PC-9 (cell line): ENCODE measurements at regions not wholly inside any gene's neighbourhood (a gene's known extent, or its start where the extent isn't known, plus 50 kb on each side); places are given as distances from the start of the nearest gene placed in this dataset.

Experiments used
- BruUV-seq: library from RNA; stranded (reverse); fragments of 400-500 nt; replicated peaks from 2 replicates; lab custom pipeline; 2021; lab: Mats Ljungman, UMichigan
- CTCF ChIA-PET: fragments of 300-600 bp; sonication (Branson Sonifier 250); formaldehyde crosslinking; loops from one replicate; lab custom pipeline; 2022; ENCODE audit warnings: antibody characterized with exemption; lab: Charles Lee
- POLR2A ChIA-PET: fragments of 300-600 bp; sonication (Branson Sonifier 250); formaldehyde crosslinking; loops from one replicate; lab custom pipeline; 2022; ENCODE audit warnings: antibody characterized with exemption; ENCODE audit not compliant: unreplicated experiment; lab: Charles Lee
- DNase-seq, 2 experiments: peaks; one replicate each; pipeline versions ENCODE4 v3.0.0 to v3.0.0-alpha.2; 2015 to 2022; ENCODE audit warnings: mixed read lengths in 1 of 2
- H2AFZ ChIP-seq: fragments of 200-600 bp; sonication (generic); 2 replicates; pipeline ENCODE4 v1.8.1; 2017; ENCODE audit warnings: antibody characterized with exemption
- H3F3A ChIP-seq: fragments of 200-600 bp; sonication (generic); 2 replicates; pipeline ENCODE4 v1.8.1; 2017; ENCODE audit warnings: antibody characterized with exemption, mild to moderate bottlenecking, low read depth; ENCODE audit not compliant: insufficient read depth
- H3K27ac ChIP-seq: fragments of 200-600 bp; sonication (generic); 2 replicates; pipeline ENCODE4 v1.6.1; 2016; ENCODE audit warnings: mixed run types
- H3K27me3 ChIP-seq: fragments of 200-600 bp; sonication (generic); 2 replicates; pipeline ENCODE4 v1.6.1; 2016; ENCODE audit warnings: low read depth, mixed run types; ENCODE audit not compliant: insufficient read depth
- H3K36me3 ChIP-seq: fragments of 200-600 bp; sonication (generic); 2 replicates; pipeline ENCODE4 v1.6.1; 2016; ENCODE audit warnings: low read depth, mixed run types
- H3K4me1 ChIP-seq: fragments of 200-600 bp; sonication (generic); replicated peaks from 2 replicates; pipeline ENCODE4 v1.6.1; 2016; ENCODE audit warnings: mixed run types; ENCODE audit not compliant: insufficient read depth
- H3K4me2 ChIP-seq: fragments of 200-600 bp; sonication (generic); 2 replicates; pipeline ENCODE4 v1.6.1; 2017; ENCODE audit warnings: mixed run types
- H3K4me3 ChIP-seq: fragments of 200-600 bp; sonication (generic); 2 replicates; pipeline ENCODE4 v1.6.1; 2016; ENCODE audit warnings: mixed run types
- H3K79me2 ChIP-seq: fragments of 200-600 bp; sonication (generic); 2 replicates; pipeline ENCODE4 v1.6.1; 2017; ENCODE audit warnings: low read depth, mixed run types
- H3K9me2 ChIP-seq: fragments of 200-600 bp; sonication (generic); 2 replicates; pipeline ENCODE4 v1.8.1; 2017; ENCODE audit warnings: mild to moderate bottlenecking; ENCODE audit not compliant: insufficient read depth
- H3K9me3 ChIP-seq: fragments of 200-600 bp; sonication (generic); 2 replicates; pipeline ENCODE4 v1.8.1; 2016; ENCODE audit warnings: low read depth; ENCODE audit not compliant: insufficient read depth
- H4K20me1 ChIP-seq: fragments of 200-600 bp; sonication (generic); 2 replicates; pipeline ENCODE4 v1.8.1; 2017; ENCODE audit not compliant: insufficient read depth
- CTCF ChIP-seq: fragments of 200-600 bp; sonication (generic); conservative IDR thresholded peaks from 2 replicates; pipeline ENCODE4 v1.6.1; 2017; ENCODE audit warnings: mixed run types, antibody characterized with exemption, mild to moderate bottlenecking, moderate library complexity
- EZH2 ChIP-seq: fragments of 200-600 bp; sonication (generic); IDR thresholded peaks from 2 replicates; pipeline ENCODE4 v1.8.0; 2017; ENCODE audit warnings: antibody characterized with exemption, low read depth
- intact Hi-C: fragments of 100-400 bp; cut with micrococcal nuclease; formaldehyde crosslinking; loops from one replicate; pipeline ENCODE4 v1.10.0; 2022; ENCODE audit not compliant: unreplicated experiment

- Histone ChIP-seq H3K9me3 (no peaks in the 10 kb centered on the region), H3K36me3 (no peaks in the 10 kb centered on the region), H3F3A (no peaks in the 10 kb centered on the region), H3K4me2 (no peak overlapping the region), H3K27ac (no peak overlapping the region), H3K9me2 (no peaks in the 10 kb centered on the region), H2AFZ (no peak overlapping the region), H3K4me3 (no peak overlapping the region), H3K4me1 (no peaks in the 10 kb centered on the region), H3K27me3 (no peaks in the 10 kb centered on the region), H3K79me2 (no peaks in the 10 kb centered on the region), H4K20me1 (no peaks in the 10 kb centered on the region)
- BruUV-seq: no TSS peak
- intact Hi-C loops: no loop called here
- POLR2A ChIA-PET: no interaction called here
- CTCF ChIA-PET: no interaction called here
- TF ChIP-seq EZH2 (no peak), CTCF (no peak)
- no peak for DNase-seq
Measured at GRCh38 chr11:92791886-92792285, 177.6 kb upstream of the MTNR1B start.

- Histone ChIP-seq H3F3A (no peaks in the 10 kb centered on the region), H3K4me1 (no peaks in the 10 kb centered on the region), H3K9me2 (no peaks in the 10 kb centered on the region), H2AFZ (no peak overlapping the region), H3K79me2 (no peaks in the 10 kb centered on the region), H3K4me2 (no peak overlapping the region), H4K20me1 (no peaks in the 10 kb centered on the region), H3K4me3 (no peak overlapping the region), H3K27ac (no peak overlapping the region), H3K27me3 (no peaks in the 10 kb centered on the region), H3K36me3 (no peaks in the 10 kb centered on the region), H3K9me3 (no peaks in the 10 kb centered on the region)
- TF ChIP-seq EZH2 (no peak), CTCF (no peak)
- no TSS peak for BruUV-seq
- intact Hi-C loops: no loop called here
- ChIA-PET POLR2A (no interaction called here), CTCF (no interaction called here)
- no peak for DNase-seq
Measured at GRCh38 chr11:92793189-92793588, 176.3 kb upstream of the MTNR1B start.

- Histone ChIP-seq H3K4me2 (no peak overlapping the region), H3K9me2 (no peaks in the 10 kb centered on the region), H4K20me1 (no peaks in the 10 kb centered on the region), H3K4me3 (no peak overlapping the region), H3K27me3 (no peaks in the 10 kb centered on the region), H3K4me1 (no peaks in the 10 kb centered on the region), H2AFZ (no peak overlapping the region), H3K27ac (no peak overlapping the region), H3F3A (no peaks in the 10 kb centered on the region), H3K9me3 (peaks cover 5% of the 10 kb centered on the region; the same call in 1 of the 2 replicates), H3K36me3 (no peaks in the 10 kb centered on the region), H3K79me2 (no peaks in the 10 kb centered on the region)
- POLR2A ChIA-PET: no interaction called here
- BruUV-seq: no TSS peak
- DNase-seq: no peak
- CTCF ChIA-PET: no interaction called here
- intact Hi-C loops: no loop called here
- TF ChIP-seq EZH2 (no peak), CTCF (no peak)
Measured at GRCh38 chr11:92794783-92795182, 174.7 kb upstream of the MTNR1B start.
